ENCODE measurements at regions not wholly inside any gene's neighbourhood (a gene's known extent, or its start where the extent isn't known, plus 50 kb on each side); places are given as distances from the start of the nearest gene placed in this dataset.

DNA sequence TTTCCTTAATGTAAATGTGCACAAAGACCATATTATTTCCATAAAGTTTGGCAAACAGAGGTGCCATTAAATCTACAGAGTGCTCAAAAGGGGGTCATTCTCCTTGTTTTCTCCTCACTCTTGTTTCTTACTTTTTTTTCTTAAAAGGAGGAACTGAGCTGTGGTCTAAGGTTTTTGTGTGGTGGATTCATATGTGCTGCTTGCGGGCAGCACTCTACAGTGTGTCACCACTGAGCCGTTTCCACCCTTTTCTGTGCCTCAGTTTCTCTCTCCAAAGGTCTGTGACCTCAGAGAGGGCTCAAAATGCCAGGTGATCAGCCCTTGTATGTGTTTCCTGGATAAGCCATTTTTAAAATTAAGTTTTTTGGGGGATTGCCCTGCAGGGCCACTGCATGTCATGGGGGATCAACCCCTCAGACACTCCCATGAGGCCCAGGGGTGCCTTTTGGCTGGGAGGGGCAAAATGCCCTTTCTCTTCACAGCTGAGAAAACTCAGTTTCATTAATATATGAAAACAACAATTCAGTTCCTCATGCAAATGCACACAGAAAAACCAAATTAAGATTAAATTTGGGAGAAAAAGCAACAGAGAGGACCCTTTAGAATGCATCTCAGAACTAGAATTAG, 56.9 kb upstream of the VOPP1 start:
- peaks cover 0 to 5% (median 0%) of the 10 kb centered on the region in 4 donors for H3K27me3 ChIP-seq
- H3K4me1 ChIP-seq, result no peaks in the 10 kb centered on the region
- WGBS, 2 donors, result 31 to 54% methylated on average over 2 of the region's 2 CpGs
- no peak for DNase-seq
- no peak overlapping the region for H3K27ac ChIP-seq
- peaks cover 0 to 14% (median 9%) of the 10 kb centered on the region in 3 donors for H3K9me3 ChIP-seq
- no peaks in the 10 kb centered on the region for H3K36me3 ChIP-seq
- no peak for TF ChIP-seq POLR2A (IDR thresholded peaks at IDR 0.05)
- TF ChIP-seq, protein P1, sequence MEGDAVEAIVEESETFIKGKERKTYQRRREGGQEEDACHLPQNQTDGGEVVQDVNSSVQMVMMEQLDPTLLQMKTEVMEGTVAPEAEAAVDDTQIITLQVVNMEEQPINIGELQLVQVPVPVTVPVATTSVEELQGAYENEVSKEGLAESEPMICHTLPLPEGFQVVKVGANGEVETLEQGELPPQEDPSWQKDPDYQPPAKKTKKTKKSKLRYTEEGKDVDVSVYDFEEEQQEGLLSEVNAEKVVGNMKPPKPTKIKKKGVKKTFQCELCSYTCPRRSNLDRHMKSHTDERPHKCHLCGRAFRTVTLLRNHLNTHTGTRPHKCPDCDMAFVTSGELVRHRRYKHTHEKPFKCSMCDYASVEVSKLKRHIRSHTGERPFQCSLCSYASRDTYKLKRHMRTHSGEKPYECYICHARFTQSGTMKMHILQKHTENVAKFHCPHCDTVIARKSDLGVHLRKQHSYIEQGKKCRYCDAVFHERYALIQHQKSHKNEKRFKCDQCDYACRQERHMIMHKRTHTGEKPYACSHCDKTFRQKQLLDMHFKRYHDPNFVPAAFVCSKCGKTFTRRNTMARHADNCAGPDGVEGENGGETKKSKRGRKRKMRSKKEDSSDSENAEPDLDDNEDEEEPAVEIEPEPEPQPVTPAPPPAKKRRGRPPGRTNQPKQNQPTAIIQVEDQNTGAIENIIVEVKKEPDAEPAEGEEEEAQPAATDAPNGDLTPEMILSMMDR (IDR thresholded peaks at IDR 0.05), result no peak
- intact Hi-C loops (cut with DNase I), result no loop called here
- H3K4me3 ChIP-seq, result no peak overlapping the region

DNA sequence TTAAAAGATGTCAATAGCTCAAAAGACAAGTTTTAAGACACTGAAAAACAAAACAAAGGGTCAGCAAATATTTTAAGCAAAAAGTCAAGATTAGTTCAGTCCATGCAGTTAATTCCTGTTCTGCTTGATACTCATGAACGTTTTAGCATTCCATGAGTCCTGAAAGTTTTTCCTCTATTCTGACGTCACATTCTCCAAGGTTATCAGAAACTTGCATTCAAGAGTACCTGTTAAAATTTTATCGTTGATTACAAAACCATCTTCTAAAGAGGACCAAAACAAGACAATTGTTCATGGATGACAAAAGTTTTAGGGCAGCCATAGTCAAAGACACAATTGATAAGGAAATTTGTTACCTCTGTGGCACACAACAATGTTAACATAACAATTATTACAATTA, 52.5 kb upstream of the VOPP1 start:
- no peak for DNase-seq

DNA sequence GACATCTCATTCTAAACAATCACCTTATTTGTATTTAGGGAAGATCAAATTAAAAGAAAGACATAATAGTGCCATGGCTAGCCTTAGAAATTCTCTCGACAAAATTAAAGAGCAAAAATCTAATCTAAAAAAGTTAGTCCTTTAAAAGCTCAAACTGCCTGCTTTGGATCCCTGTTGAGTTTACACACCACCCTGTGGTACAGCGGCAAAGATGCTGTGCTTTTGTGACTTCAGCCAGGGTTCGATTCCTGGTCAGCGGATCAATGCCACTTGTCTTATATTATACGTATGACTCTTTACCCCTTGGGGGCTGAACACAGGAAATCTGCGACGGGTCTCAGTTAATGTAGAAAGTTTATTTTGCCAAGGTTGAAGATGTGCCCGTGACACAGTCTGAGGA, 51.3 kb upstream of the VOPP1 start:
- H3K4me1 ChIP-seq, result no peaks in the 10 kb centered on the region
- TF ChIP-seq, protein P1 (IDR thresholded peaks at IDR 0.05), result no peak
- no peak for TF ChIP-seq POLR2A (IDR thresholded peaks at IDR 0.05)
- no peaks in the 10 kb centered on the region for H3K36me3 ChIP-seq
- intact Hi-C loops (cut with DNase I), result no loop called here
- peaks cover 0 to 21% (median 12%) of the 10 kb centered on the region in 3 donors for H3K9me3 ChIP-seq
- H3K27ac ChIP-seq, result no peak overlapping the region
- peaks cover 0 to 10% (median 0%) of the 10 kb centered on the region in 4 donors for H3K27me3 ChIP-seq
- no peak for DNase-seq
- H3K4me3 ChIP-seq, result no peak overlapping the region
- WGBS, 2 donors, result 83 to 86% methylated on average over 6 to 8 of the region's 8 CpGs

More for the DNA sequence above, 52.5 kb upstream of the VOPP1 start:
- WGBS, 2 donors, result 71 to 79% methylated on average over 3 of the region's 3 CpGs
- Histone ChIP-seq H3K36me3 (no peaks in the 10 kb centered on the region), H3K4me3 (no peak overlapping the region), H3K4me1 (no peaks in the 10 kb centered on the region), H3K27me3 (peaks cover 0 to 11% (median 0%) of the 10 kb centered on the region in 4 donors), H3K27ac (no peak overlapping the region), H3K9me3 (peaks cover 0 to 14% (median 9%) of the 10 kb centered on the region in 3 donors)
- intact Hi-C loops (cut with DNase I), result no loop called here
- no peak for TF ChIP-seq POLR2A (IDR thresholded peaks at IDR 0.05)
- TF ChIP-seq, protein P1 (IDR thresholded peaks at IDR 0.05), result no peak

DNA sequence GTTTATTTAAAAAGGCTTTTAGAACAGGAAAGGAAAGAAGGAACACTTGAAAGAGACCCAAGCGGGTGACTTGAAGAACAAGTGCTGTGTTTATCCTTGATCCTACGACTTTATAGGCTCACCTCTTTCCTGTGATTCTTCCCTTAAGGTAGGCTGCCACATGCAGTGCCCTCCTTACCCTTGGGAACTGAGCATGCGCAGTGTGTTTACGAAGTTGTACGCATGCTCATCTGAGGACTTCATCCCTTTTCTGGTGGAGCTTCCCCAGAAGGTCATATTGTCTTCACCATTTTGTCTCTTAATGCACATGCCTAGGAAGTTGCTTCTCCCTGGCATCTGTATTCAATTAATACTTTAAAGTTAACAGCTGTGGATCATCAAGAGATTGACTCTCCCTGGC, 49.9 kb upstream of the VOPP1 start:
- Histone ChIP-seq H3K27ac (no peak overlapping the region), H3K4me1 (no peaks in the 10 kb centered on the region), H3K4me3 (no peak overlapping the region), H3K36me3 (no peaks in the 10 kb centered on the region), H3K9me3 (peaks cover 0 to 21% (median 10%) of the 10 kb centered on the region in 3 donors), H3K27me3 (peaks cover 0 to 10% (median 0%) of the 10 kb centered on the region in 4 donors)
- TF ChIP-seq, protein P1 (IDR thresholded peaks at IDR 0.05), result no peak
- TF ChIP-seq POLR2A (IDR thresholded peaks at IDR 0.05), result no peak
- DNase-seq, result no peak
- WGBS, 2 donors, result 70 to 80% methylated on average over 5 of the region's 5 CpGs
- intact Hi-C loops (cut with DNase I), result no loop called here

Small RNAs in the stretch of these regions (small RNA-seq; reads per million reads assigned to genes)
- gene RNU6-389P, result 0 reads per million in 4 donors
- 0 reads per million in 4 donors for gene SUMO2P3

All from esophagus squamous epithelium (tissue), 5 donors.